ENCODE measurements at regions not wholly inside any gene's neighbourhood (a gene's known extent, or its start where the extent isn't known, plus 50 kb on each side); places are given as distances from the start of the nearest gene placed in this dataset.

DNA sequence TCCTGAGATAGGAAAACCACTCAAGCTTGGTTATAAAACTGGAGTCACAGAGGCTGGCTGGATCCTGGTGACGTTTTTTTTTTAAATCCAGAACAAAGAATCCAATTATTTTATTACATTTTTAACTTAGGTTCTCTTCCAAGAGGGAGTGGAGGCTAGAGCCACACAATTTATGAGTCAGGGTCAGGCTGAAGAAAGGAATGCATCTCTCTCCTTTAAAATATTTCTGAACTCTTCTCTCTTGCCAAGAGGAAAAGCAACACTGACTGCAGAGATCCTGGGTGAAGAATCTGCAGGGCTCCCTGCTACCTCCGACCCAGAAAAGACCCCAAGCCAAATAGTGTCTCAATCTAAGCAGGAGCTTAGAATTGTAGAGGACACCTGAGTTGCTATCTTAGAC is 88.5 kb upstream of the SSTR4 start:
- TF ChIP-seq, protein P1, sequence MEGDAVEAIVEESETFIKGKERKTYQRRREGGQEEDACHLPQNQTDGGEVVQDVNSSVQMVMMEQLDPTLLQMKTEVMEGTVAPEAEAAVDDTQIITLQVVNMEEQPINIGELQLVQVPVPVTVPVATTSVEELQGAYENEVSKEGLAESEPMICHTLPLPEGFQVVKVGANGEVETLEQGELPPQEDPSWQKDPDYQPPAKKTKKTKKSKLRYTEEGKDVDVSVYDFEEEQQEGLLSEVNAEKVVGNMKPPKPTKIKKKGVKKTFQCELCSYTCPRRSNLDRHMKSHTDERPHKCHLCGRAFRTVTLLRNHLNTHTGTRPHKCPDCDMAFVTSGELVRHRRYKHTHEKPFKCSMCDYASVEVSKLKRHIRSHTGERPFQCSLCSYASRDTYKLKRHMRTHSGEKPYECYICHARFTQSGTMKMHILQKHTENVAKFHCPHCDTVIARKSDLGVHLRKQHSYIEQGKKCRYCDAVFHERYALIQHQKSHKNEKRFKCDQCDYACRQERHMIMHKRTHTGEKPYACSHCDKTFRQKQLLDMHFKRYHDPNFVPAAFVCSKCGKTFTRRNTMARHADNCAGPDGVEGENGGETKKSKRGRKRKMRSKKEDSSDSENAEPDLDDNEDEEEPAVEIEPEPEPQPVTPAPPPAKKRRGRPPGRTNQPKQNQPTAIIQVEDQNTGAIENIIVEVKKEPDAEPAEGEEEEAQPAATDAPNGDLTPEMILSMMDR (conservative IDR thresholded peaks at IDR 0.05; ENCODE audit: low read depth, low read length) = no peak
- no peak overlapping the region for H3K4me3 ChIP-seq (ENCODE audit: low read depth, low read length)
- DNase-seq (ENCODE audit: low read depth) = no peak

DNA sequence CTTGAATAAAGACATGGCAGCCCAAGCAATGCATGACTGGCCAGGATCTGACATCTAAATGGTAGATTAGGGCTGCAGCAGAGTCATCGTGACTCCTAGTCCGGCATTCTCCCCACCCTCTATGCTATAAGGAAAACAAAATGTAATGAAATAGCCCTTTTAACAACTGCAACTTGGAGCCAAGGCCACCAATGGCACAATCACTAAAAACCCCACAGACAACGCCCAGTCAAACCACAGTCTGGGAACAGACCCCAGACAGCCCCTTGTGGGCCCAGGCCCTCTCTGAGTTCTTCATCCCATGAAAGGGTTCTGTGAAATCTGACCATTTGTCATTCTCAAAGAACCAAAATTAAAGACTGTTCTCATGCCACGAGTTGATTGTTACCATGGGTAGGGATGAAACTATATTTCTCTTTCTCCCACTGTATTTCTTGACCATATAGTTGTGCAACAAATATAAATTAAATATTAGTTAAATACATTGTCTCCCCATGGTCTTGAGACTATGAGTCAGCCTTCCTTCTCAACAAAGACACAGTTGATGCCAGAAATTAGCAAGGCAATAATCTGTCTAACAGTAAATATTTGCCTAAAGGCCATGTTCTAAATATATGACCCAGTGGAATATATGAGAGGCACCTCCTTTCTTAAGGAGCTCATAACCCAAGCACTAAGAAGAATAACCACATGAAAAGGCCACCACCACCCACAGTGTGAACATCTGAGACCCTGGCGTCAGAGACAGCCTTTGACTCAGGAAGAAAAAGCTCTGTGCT is 85.6 kb upstream of the SSTR4 start:
- DNase-seq (ENCODE audit: low read depth) = no peak
- H3K4me3 ChIP-seq (ENCODE audit: low read depth, low read length) = no peak overlapping the region
- TF ChIP-seq, protein P1 (conservative IDR thresholded peaks at IDR 0.05; ENCODE audit: low read depth, low read length) = no peak

GRCh38 chr20:22951966-22952365 is 83.1 kb upstream of the SSTR4 start:
- no peak overlapping the region for H3K4me3 ChIP-seq (ENCODE audit: low read depth, low read length)
- no peak for DNase-seq (ENCODE audit: low read depth)
- TF ChIP-seq, protein P1 (conservative IDR thresholded peaks at IDR 0.05; ENCODE audit: low read depth, low read length) = no peak

DNA sequence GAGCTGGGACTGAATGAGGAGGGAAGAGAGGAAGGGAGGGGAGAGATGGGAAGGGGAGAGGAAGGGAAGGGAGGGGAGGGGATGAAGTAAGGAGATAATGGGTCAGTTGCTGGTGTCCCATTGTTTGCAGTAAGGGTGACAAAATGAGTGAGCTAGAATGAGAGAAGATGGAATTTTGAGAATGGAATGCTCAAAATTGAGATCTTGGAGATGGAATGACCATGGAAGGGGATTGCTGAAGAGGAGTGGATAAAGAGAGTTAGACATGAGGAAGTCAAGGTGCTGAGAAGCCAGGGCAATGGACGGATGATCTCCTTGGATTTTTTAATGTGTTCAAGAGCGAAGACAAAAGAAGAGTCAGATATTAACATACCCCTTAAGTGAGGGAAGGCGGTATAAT is 80.5 kb upstream of the SSTR4 start:
- TF ChIP-seq, protein P1 (conservative IDR thresholded peaks at IDR 0.05; ENCODE audit: low read depth, low read length) = no peak
- no peak for DNase-seq (ENCODE audit: low read depth)
- no peak overlapping the region for H3K4me3 ChIP-seq (ENCODE audit: low read depth, low read length)

DNA sequence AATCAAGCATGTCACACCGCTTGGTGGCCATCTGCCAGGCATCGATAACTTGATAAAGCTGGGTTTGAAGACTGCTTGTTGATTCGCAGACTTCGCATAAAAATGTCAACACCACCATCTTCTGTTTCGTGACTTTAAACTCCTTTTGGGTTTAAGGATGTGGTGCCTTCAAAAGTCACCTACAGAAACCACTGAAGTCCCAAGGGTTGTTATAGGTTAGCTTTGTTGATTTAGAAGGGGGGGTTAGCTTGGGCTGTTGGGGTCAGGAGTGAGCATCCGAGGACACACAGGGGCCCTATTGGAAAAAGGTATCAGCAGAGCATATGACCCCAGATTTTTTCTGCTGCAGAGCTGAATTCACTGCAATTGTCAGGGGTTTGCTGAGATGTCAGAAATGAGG is 76.7 kb upstream of the SSTR4 start:
- DNase-seq (ENCODE audit: low read depth) = no peak
- H3K4me3 ChIP-seq (ENCODE audit: low read depth, low read length) = no peak overlapping the region
- TF ChIP-seq, protein P1 (conservative IDR thresholded peaks at IDR 0.05; ENCODE audit: low read depth, low read length) = no peak

DNA sequence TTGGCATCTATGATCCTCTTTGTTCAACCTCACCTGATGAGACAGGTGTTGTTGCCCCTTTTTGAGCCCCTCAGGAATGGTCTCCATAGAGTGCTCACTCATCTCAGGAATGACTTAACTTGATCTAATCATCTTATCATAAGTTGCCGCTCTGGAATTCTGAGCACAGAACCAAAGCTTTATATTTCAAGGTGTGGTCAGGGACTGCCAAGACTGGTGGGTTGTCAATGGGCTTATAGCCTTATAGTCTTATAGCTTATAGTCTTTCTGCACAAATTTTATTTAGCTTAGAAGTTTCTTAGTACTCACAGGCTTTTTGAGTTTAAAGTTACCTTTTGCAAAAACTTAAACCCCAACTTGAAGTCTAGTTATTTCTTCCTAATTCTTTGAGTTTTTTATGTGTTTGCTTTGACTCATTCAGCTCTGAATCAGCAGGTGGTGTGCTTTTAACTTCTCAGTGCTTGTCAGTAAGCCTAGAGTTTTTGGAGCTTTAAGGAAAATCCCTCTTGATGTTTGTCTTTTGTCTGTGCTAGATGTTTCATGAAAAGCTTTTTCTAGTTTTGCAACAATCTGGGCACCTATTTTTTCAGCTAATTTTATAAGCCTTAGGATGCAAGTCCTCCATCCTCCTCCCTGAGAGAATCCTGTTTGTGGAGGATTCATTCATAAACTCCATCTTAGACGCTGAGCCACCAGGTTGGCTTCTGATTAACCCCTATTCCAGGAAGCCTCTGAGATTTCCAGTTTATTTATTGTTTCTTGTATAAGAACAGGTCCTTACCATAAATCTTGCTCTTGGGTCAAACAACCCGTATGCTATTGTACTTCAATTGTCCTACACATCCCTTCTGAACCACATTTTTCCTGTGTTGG is 72.3 kb upstream of the SSTR4 start:
- DNase-seq (ENCODE audit: low read depth) = peak; percentile 16
- no peak overlapping the region for H3K4me3 ChIP-seq (ENCODE audit: low read depth, low read length)
- TF ChIP-seq, protein P1 (conservative IDR thresholded peaks at IDR 0.05; ENCODE audit: low read depth, low read length) = no peak

All from epithelial cell of proximal tubule (primary cell).